ENCODE measurements at regions not wholly inside any gene's neighbourhood (a gene's known extent, or its start where the extent isn't known, plus 50 kb on each side); places are given as distances from the start of the nearest gene placed in this dataset.

GRCh38 chr4:17273047-17273446 lies 238.8 kb downstream of the QDPR start:
- no TSS peak for BruUV-seq (replicated peaks)
- FAIRE-seq, result no peak

More at GRCh38 chr4:17273047-17273446, 238.8 kb downstream of the QDPR start:
- H3K27me3 ChIP-seq (replicated peaks in 1 of 2; ENCODE audit: control insufficient read depth in 2 of 2, insufficient read depth in 2 of 2, low read length in 1 of 2), result no peaks in the 10 kb centered on the region
- ATAC-seq (no peak), DNase-seq (ENCODE audit: low read depth, low spot score) (no peak)
- no peaks in the 10 kb centered on the region for H3K79me2 ChIP-seq (ENCODE audit: control insufficient read depth, insufficient read depth, low read length)
- intact Hi-C loops (cut with micrococcal nuclease; ENCODE audit: unreplicated experiment) (no loop called here), in situ Hi-C loops (cut with MboI) (no loop called here)
- H3K4me1 ChIP-seq (ENCODE audit: control insufficient read depth, insufficient read depth, low read length), result no peaks in the 10 kb centered on the region
- H2AFZ ChIP-seq (ENCODE audit: control insufficient read depth, low read depth, low read length), result no peak overlapping the region
- no peak overlapping the region for H3K9ac ChIP-seq (ENCODE audit: control insufficient read depth, insufficient read depth, low read length)
- SMC1A ChIA-PET (ENCODE audit: uncharacterized antibody, unreplicated experiment), result no interaction called here
- no peaks in the 10 kb centered on the region for H3K36me3 ChIP-seq (ENCODE audit: control insufficient read depth in 2 of 2, insufficient read depth in 2 of 2, low read length in 1 of 2)
- no peaks in the 10 kb centered on the region for H4K20me1 ChIP-seq (ENCODE audit: control insufficient read depth, insufficient read depth)
- H3K27ac ChIP-seq (ENCODE audit: control insufficient read depth, insufficient read depth), result no peak overlapping the region
- RAD21 ChIA-PET (ENCODE audit: unreplicated experiment), result no interaction called here
- no peak overlapping the region for H3K4me3 ChIP-seq
- CTCF ChIA-PET, result no interaction called here
- no peak for TF ChIP-seq ZBTB4 (CRISPR knock-in tag; IDR thresholded peaks at IDR 0.05)
- TF ChIP-seq HSF1 (IDR thresholded peaks at IDR 0.05; ENCODE audit: low read depth, low read length), result no peak
- TF ChIP-seq TAF1 (IDR thresholded peaks at IDR 0.05; ENCODE audit: borderline replicate concordance, low read depth, low read length), result no peak
- no peak for TF ChIP-seq ASH2L (IDR thresholded peaks at IDR 0.05; ENCODE audit: borderline replicate concordance, low read depth)
- TF ChIP-seq E2F4 (IDR thresholded peaks at IDR 0.05; ENCODE audit: low read depth, low read length), result no peak
- no peak for TF ChIP-seq PBX3 (IDR thresholded peaks at IDR 0.05; ENCODE audit: insufficient replicate concordance, low read depth, low read length)
- no peaks in the 10 kb centered on the region for H3K9me3 ChIP-seq (replicated peaks; ENCODE audit: control insufficient read depth, insufficient read depth, low read length)
- no peak overlapping the region for H3K4me2 ChIP-seq (ENCODE audit: control insufficient read depth, insufficient read depth)
- POLR2A ChIA-PET, result no interaction called here
